GM12892 (cell line): ENCODE measurements at regions not wholly inside any gene's neighbourhood (a gene's known extent, or its start where the extent isn't known, plus 50 kb on each side); places are given as distances from the start of the nearest gene placed in this dataset.

Source experiments
- POLR2A ChIP-seq: IDR thresholded peaks from 2 replicates; pipeline ENCODE4 v1.6.1; 2011; ENCODE audit warnings: low read depth, low read length, control low read depth
- POLR2AphosphoS5 ChIP-seq: IDR thresholded peaks from 2 replicates; pipeline ENCODE4 v1.6.1; 2011; ENCODE audit warnings: low read depth, low read length, control low read depth
- TAF1 ChIP-seq: IDR thresholded peaks from 2 replicates; pipeline ENCODE4 v1.6.1; 2011; ENCODE audit warnings: low read depth, mild to moderate bottlenecking, control low read depth, low read length, borderline replicate concordance

DNA sequence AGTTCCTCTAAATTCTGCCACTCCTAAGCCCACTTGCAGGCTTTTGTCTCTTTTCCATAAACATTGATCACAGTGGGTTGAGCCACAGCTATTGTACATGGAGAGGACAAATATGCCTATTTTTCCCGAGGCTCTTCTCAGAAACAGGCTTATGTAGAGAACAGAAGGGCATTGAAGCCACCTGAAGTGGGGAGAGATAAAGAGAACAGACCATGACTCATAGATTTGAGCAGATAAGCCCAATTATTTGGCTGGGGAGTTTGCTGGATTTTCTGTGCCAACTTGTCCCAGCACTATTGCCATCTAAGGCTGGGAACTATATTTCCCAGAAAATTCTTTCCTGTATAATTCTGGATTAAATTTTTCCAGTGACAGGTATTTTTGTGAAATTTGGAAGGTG, 446.1 kb upstream of the RPS6KA3 start:
- TF ChIP-seq POLR2A (no peak), POLR2AphosphoS5 (no peak), TAF1 (no peak)
